ENCODE measurements at regions not wholly inside any gene's neighbourhood (a gene's known extent, or its start where the extent isn't known, plus 50 kb on each side); places are given as distances from the start of the nearest gene placed in this dataset.

GRCh38 chr2:125942585-125943424, 713.2 kb upstream of the GYPC start:
- no peak for TF ChIP-seq EZH2phosphoT487 (IDR thresholded peaks at IDR 0.05; ENCODE audit: borderline replicate concordance, low read length)
- TF ChIP-seq EZH2 (IDR thresholded peaks at IDR 0.05; ENCODE audit: low read length, unreplicated experiment): no peak
- no peak for TF ChIP-seq CTCF (conservative IDR thresholded peaks at IDR 0.05; ENCODE audit: low read depth, low read length)
